ENCODE measurements at regions not wholly inside any gene's neighbourhood (a gene's known extent, or its start where the extent isn't known, plus 50 kb on each side); places are given as distances from the start of the nearest gene placed in this dataset.

GRCh38 chr18:65124633-65125032 lies 626.2 kb upstream of the CDH7 start:
- DNase-seq = no peak

- no peak for DNase-seq
These were observed 646.9 kb upstream of the CDH7 start for GRCh38 chr18:65103864-65104263.

- peak; percentile 50 for DNase-seq
These were observed 657.5 kb upstream of the CDH7 start for GRCh38 chr18:65093346-65093745.

DNA sequence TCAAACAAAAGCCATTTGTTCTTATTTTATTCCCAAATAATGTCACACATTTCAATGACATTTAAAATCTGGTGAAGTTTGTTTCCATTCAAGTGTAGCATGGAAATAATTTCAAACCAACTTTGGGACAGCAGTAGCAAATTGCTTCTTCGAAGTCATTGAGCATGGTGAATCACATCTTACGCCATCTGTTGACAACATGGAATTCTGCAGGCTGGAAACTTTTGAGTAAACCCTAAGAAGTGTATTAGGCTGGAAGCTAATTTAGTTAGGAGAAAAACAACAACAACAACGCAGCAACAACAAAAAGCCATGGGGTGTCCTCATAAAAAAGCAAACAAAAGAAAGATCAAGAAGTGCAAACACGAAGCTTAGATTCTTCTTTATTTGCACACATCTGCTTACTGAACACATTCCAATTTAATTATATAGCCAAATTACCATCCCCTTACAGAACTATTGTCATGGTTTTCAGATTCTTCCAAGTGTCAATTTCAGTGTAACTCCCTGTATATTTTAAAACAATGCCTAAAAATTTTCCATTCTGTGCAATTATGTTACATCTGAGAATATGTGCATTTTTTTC lies 659.0 kb upstream of the CDH7 start:
- DNase-seq = peak; percentile 23

GRCh38 chr18:65082907-65083306 lies 667.9 kb upstream of the CDH7 start:
- DNase-seq = no peak

GRCh38 chr18:65081786-65082185 lies 669.0 kb upstream of the CDH7 start:
- DNase-seq = no peak

GRCh38 chr18:65073060-65073550 lies 677.7 kb upstream of the CDH7 start:
- no peak for DNase-seq

DNA sequence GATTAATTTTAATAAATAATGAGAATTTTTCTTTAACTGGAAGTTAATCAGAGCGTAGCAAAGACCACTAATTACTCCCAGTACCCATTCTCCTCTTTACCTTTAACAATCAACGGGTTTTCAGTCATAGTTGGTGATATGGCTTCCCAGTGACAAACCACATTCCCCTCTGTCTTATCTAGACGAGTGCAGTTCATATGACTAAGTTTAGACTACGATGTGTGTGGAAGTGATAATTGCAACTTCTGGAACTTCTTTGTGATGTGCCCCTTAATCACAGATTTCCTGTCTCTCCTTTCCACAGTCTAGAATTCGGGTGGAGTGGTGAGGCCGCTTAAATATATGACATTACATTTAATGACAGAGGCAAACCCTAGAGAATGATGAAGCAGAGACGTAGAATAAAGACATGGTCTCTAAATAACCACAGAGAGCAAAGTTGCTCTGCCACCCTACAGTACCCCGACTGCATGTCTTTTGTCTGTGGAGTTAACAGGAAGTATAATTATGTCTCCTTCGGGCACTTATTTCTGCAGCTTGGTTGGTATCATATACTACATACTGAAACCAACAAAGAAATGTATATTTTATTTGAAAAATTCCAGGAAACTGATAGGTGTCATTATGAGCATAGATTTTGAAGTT lies 693.3 kb upstream of the CDH7 start:
- DNase-seq = no peak

DNA sequence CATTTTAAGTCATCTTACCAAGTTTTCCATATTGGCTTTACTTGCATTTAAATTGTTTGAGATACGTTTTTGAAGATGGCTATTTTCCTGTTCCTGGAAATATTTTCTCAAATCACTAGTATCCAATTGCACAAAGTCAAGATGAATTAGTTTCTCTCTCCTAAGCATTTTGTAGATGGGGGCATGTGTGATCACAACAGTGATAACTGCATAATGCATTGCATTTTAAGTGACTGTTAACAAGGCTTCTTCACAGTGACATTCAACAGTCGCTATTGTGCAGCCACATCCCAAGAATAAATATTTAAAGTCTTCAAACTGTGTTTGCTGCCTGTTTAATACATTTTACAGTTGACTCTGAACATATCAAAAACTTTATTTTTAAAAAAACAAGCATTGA lies 694.2 kb upstream of the CDH7 start:
- DNase-seq = no peak

DNA sequence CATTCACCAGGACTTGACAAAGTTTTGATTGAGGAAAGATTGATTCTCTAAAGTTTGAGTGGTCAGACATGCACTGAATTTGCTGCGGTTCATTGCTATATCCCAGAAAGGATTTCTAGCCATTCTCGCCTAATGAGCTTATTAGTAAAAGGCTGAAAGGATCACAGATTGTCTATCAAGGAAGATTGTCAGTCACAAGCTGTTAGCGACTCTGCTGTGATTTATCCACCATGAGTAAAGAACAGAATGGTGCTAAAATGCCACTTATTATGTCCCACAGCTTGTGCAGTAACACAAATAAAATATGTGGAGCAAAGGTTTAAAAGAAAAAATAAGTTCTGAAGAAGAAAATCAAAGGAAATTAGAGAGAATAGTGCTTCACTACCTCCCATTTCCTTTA lies 701.2 kb upstream of the CDH7 start:
- peak; percentile 32 for DNase-seq

GRCh38 chr18:65039578-65039977 lies 711.2 kb upstream of the CDH7 start:
- DNase-seq = no peak

DNA sequence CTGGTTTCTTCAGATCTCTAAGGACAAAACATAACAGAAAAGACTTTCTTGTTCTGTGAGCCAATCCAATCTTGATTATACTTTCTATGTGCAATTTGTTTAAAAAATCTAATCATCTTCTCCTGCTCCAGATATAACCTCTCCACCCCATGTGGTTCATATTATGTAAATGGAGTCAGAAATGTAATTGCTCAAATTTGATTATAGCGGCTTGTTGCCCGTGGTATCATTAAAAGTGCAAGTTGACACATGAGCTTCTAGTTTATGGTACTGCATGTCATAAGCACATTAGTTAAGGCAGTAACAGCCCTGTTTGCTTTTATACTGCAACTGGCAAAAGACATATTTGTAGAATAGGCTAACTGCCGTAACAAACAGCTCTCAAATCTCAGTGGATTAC lies 715.1 kb upstream of the CDH7 start:
- DNase-seq = no peak

- DNase-seq = no peak
These were observed 725.1 kb upstream of the CDH7 start for GRCh38 chr18:65025756-65026155.

GRCh38 chr18:65021021-65021420 lies 729.8 kb upstream of the CDH7 start:
- DNase-seq = no peak

GRCh38 chr18:65018184-65018583 lies 732.6 kb upstream of the CDH7 start:
- DNase-seq = no peak

- no peak for DNase-seq
These were observed 733.4 kb upstream of the CDH7 start for GRCh38 chr18:65017372-65017760.

- DNase-seq = no peak
These were observed 734.0 kb upstream of the CDH7 start for GRCh38 chr18:65016631-65017371.

DNA sequence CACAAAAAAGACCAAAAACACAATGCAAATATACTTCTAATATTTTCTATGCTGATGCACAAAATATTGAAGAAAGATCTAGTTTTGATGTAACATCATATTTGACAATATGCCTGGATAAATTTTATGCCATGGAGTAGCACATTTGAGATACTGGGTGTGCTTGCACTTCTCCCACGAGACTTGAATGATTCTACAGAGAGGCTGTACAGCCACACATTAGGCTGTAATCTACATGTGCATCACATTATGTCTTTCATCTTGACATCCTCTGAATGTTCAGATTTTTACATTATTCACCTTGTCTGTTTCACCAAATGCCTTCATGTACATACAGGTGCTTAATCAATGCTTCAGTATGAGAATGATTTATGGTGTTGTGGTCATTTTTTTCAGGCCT lies 756.4 kb upstream of the CDH7 start:
- DNase-seq = no peak

GRCh38 chr18:64993695-64994094 lies 757.1 kb upstream of the CDH7 start:
- DNase-seq = no peak

- DNase-seq = no peak
These were observed 758.2 kb upstream of the CDH7 start for GRCh38 chr18:64992654-64993053.

DNA sequence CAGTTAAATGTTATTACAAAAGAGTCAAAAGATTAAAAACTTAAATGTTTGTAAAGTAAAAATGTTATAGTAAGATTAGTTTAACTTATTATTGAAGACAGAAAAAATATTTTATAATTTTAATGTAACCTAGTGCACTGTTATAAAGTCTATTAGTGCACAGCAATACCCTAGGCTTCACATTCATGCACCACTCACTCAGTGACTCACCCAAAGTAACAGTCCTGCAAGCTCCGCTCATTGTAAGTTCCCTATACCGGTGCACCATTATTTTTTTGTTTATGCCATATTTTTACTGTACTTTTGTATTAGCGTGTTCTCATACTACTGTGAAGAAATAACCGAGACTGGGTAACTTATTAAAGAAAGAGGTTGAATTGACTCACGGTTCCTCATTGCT lies 759.7 kb upstream of the CDH7 start:
- DNase-seq = no peak

DNA sequence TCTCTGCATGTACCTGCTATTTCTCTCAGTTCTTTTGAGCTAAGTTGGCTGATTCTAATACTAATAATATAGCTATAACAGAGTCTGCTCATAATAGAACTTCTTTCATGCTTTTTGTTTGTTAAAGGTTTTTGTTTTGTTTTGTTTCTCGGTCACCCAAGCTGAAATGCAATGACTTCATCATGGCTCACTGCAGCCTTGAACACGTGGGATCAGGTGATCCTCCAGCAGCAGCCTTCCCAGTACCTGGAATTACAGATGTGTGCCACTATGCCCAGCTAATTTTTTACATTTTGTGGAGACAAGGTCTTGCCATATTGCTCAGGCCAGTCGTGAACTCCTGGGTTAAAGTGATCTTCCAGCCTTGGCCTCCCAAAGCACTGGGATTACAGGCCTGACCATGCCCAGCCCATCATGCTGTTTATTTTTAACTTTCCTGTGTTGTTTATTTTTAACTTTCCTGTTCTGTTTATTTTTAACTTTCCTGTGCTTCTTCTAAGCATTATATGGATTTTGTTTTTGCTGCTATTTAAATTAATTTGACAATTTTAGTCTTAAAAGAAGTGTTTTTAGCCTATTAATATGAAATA lies 763.8 kb upstream of the CDH7 start:
- DNase-seq = no peak

DNA sequence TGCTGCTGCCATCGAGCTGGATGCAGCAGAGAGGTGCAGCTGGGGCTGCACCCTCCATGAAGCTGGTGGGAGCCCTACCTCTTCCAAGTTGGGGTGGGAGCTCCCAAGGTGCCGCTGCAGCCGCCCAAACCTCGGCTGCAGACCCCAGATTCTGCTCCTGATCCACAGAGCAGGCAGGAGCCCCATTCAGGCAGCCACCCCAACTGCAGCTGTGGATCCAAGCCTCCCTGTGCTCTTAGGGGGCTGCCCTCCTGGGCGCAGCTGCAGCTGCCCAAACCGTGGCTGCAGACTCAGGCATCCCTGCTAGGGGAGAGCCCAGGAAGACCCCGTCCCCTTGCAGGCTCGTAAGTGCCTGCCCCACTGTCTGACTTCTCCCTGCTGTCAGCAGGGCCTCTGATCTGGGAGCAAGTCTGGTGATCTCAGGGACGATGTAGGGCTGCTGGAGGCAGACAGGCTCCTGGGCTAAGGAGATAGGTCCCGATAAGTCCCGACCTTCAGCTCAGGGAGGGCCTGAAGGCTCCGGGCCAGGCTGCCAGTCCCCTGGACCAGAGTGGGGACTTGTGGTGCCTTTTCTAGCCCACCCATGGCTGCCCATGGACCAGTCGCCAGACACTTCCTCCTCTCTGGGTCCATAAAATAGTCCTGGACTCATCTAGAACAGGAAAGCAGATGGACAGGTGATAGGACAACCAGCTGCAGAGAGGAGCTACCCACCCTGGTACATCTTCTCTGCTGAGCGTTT lies 767.1 kb upstream of the CDH7 start:
- DNase-seq = no peak
